Nephron progenitor cell (in vitro differentiated cells): ENCODE measurements at regions not wholly inside any gene's neighbourhood (a gene's known extent, or its start where the extent isn't known, plus 50 kb on each side); places are given as distances from the start of the nearest gene placed in this dataset.
A peak's percentile ranks its signal among the peaks of the same experiment; 100 is the strongest.

Experiments
- DNase-seq: peaks from one replicate; pipeline ENCODE4 v3.0.0; 2021
- H3K27ac Mint-ChIP-seq: 2 replicates; pipeline ENCODE4 v1.8.0; 2021; ENCODE audit warnings: mild to moderate bottlenecking, moderate library complexity, mixed read lengths
- H3K27me3 Mint-ChIP-seq: 2 replicates; pipeline ENCODE4 v1.8.0; 2021; ENCODE audit warnings: mild to moderate bottlenecking, low read depth, mixed read lengths; ENCODE audit not compliant: poor library complexity
- H3K36me3 Mint-ChIP-seq: 2 replicates; pipeline ENCODE4 v1.8.0; 2021; ENCODE audit warnings: low read depth, mixed read lengths
- H3K4me1 Mint-ChIP-seq: 2 replicates; pipeline ENCODE4 v1.8.0; 2021; ENCODE audit warnings: mixed read lengths
- H3K4me3 Mint-ChIP-seq: 2 replicates; pipeline ENCODE4 v1.8.0; 2021; ENCODE audit warnings: mild to moderate bottlenecking, moderate library complexity, mixed read lengths
- H3K9me3 Mint-ChIP-seq: 2 replicates; pipeline ENCODE4 v1.8.0; 2021; ENCODE audit warnings: mild to moderate bottlenecking, moderate library complexity, mixed read lengths
- TF ChIP-seq, protein P1 (sequence below): fragments of 200-600 bp; sonication (generic); IDR thresholded peaks from 2 replicates; pipeline ENCODE4 v1.5.0; 2021; ENCODE audit warnings: antibody characterized with exemption

DNA sequence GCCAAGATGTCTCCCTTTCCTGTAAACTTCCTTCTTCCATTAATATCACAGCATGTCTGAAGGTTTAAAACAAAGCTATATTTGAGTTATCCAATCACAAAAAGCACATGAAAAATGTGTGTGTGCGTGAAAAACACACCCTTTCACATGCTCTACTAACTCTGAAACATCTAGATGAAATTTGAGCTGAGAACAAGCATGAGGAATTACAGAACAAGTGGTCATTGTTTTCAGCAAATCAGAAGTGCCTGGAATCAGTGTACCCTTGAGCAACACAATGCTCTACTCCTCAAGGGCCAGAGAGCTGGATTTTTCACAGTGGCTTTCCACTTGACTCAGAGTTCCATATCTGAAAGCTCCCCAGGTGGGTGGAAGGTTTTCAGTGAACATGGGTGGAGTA is 255.9 kb downstream of the PSAT1 start:
- Mint-ChIP-seq H3K9me3 (no peaks in the 10 kb centered on the region), H3K4me3 (no peak overlapping the region), H3K4me1 (peaks cover 5% of the 10 kb centered on the region), H3K27ac (peak overlapping the region; percentile 12), H3K27me3 (peaks cover 4% of the 10 kb centered on the region), H3K36me3 (no peaks in the 10 kb centered on the region)
- no peak for DNase-seq
- TF ChIP-seq, protein P1, sequence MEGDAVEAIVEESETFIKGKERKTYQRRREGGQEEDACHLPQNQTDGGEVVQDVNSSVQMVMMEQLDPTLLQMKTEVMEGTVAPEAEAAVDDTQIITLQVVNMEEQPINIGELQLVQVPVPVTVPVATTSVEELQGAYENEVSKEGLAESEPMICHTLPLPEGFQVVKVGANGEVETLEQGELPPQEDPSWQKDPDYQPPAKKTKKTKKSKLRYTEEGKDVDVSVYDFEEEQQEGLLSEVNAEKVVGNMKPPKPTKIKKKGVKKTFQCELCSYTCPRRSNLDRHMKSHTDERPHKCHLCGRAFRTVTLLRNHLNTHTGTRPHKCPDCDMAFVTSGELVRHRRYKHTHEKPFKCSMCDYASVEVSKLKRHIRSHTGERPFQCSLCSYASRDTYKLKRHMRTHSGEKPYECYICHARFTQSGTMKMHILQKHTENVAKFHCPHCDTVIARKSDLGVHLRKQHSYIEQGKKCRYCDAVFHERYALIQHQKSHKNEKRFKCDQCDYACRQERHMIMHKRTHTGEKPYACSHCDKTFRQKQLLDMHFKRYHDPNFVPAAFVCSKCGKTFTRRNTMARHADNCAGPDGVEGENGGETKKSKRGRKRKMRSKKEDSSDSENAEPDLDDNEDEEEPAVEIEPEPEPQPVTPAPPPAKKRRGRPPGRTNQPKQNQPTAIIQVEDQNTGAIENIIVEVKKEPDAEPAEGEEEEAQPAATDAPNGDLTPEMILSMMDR: no peak

DNA sequence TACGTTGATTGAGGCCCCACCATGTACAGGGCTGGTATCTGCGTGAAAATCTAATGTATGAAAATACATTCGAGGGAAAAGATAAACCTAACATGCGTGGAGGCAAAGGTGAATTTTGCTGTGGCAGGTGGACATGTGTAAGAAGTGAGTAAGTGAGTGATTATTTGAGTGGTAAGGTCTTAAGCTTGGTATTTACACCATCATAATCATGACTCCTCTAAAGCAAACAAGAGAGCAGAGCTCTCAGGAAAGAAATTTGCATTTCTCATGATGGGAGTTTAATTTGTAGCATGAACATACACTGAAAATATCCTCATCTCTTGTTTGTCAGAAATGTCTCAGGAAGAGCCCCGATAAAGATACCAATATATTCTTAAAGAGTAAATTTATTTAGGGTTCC is 260.6 kb downstream of the PSAT1 start:
- peaks cover 7% of the 10 kb centered on the region for H3K27me3 Mint-ChIP-seq
- H3K9me3 Mint-ChIP-seq: no peaks in the 10 kb centered on the region
- DNase-seq: no peak
- no peak overlapping the region for H3K27ac Mint-ChIP-seq
- TF ChIP-seq, protein P1: no peak
- H3K4me3 Mint-ChIP-seq: no peak overlapping the region
- H3K36me3 Mint-ChIP-seq: peaks cover 4% of the 10 kb centered on the region
- H3K4me1 Mint-ChIP-seq: peaks cover 10% of the 10 kb centered on the region

DNA sequence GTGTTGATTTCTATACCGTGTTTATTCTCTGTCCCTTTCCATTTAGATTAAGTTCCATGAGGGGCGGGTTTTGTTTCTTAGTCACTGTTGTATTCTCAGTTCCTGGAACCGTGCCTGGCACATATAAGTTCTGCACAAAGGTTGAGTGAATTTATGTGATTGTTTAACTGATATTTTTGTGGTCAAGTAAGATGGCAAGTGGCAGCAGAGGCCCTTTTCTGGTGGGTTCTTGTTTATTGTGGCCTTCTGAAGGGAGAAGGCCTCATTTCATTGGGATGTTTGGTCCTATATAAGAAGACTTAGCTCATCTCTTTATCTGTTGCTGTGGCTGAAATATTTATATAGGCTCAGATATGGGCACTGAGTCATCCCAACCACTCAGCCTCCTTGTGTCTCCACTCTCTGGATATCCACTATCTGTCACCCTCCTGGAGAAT is 262.5 kb downstream of the PSAT1 start:
- peaks cover 5% of the 10 kb centered on the region for H3K4me1 Mint-ChIP-seq
- H3K4me3 Mint-ChIP-seq: no peak overlapping the region
- H3K27me3 Mint-ChIP-seq: peaks cover 3% of the 10 kb centered on the region
- no peak for DNase-seq
- TF ChIP-seq, protein P1: no peak
- H3K36me3 Mint-ChIP-seq: peaks cover 4% of the 10 kb centered on the region
- H3K9me3 Mint-ChIP-seq: no peaks in the 10 kb centered on the region
- H3K27ac Mint-ChIP-seq: no peak overlapping the region

DNA sequence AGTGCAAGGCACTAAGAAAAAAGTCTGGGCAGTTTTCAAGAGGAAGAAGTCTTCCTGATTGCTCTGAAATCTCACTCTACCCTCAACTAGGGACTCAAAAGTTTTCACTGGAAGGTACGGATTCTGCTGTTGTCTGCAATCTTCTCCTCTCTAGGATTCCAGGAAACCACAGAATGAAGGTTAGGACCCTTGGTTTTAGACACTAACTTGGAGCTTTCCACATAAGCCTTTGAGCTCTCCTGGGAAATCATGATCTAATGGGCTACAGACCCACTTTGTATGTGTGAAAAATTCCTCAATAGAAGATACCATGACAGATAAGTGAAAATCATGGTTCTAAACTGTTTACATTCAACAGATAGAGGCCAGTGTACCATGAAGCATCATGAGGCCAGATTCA is 265.1 kb downstream of the PSAT1 start:
- DNase-seq: no peak
- H3K27ac Mint-ChIP-seq: no peak overlapping the region

DNA sequence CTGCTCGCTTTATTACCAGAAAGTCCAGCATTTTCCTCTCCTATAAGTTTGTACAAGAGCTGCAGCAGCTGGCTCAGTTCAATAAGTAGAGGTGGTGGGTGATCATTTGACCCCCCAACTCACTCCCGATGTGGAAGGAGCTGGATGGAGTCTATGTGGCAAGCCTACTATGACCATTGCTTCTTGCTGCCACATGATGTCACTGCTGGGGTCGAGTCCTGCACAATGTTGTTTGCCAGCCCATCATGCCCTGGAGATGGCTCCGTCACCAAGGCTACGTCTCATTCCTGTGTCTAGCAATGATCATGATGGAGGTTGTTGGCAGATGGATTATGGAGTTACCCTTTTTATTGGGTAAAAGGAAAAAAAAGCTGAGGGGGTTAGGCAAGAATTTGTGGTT is 266.3 kb downstream of the PSAT1 start:
- no peaks in the 10 kb centered on the region for H3K9me3 Mint-ChIP-seq
- H3K36me3 Mint-ChIP-seq: peaks cover 4% of the 10 kb centered on the region
- peaks cover 5% of the 10 kb centered on the region for H3K4me1 Mint-ChIP-seq
- TF ChIP-seq, protein P1: no peak
- H3K4me3 Mint-ChIP-seq: no peak overlapping the region
- no peak overlapping the region for H3K27ac Mint-ChIP-seq
- no peak for DNase-seq
- peaks cover 7% of the 10 kb centered on the region for H3K27me3 Mint-ChIP-seq

More for the DNA sequence above, 265.1 kb downstream of the PSAT1 start:
- Mint-ChIP-seq H3K4me3 (no peak overlapping the region), H3K27me3 (peaks cover 7% of the 10 kb centered on the region), H3K9me3 (no peaks in the 10 kb centered on the region), H3K36me3 (peaks cover 4% of the 10 kb centered on the region), H3K4me1 (peaks cover 5% of the 10 kb centered on the region)
- TF ChIP-seq, protein P1: no peak

DNA sequence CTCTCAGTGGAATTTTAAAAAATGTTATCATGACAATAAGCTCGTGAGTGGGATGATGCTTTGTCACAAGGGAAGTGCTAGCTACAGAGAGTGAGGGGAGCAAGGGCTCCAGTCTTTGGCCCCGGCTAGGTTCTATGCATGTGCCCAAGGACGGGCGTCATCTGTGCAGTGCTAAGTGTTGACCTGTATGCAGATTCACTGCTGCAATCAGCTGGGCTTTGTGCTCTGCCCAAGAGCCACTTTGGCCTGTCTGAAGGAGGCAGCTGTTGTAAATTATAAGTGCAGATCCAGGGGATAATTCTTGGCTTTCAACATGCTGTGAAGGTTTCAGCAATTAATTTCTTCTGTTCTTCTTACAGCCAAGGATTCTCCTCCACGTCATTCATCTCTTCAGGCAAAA is 268.6 kb downstream of the PSAT1 start:
- no peak overlapping the region for H3K4me3 Mint-ChIP-seq
- peaks cover 4% of the 10 kb centered on the region for H3K36me3 Mint-ChIP-seq
- no peaks in the 10 kb centered on the region for H3K9me3 Mint-ChIP-seq
- peaks cover 4% of the 10 kb centered on the region for H3K27me3 Mint-ChIP-seq
- TF ChIP-seq, protein P1: no peak
- H3K4me1 Mint-ChIP-seq: no peaks in the 10 kb centered on the region
- no peak overlapping the region for H3K27ac Mint-ChIP-seq
- no peak for DNase-seq
